NCI-H82 treated with DMSO at 0.1 percent for 48 hours (cell line): ENCODE measurements at regions not wholly inside any gene's neighbourhood (a gene's known extent, or its start where the extent isn't known, plus 50 kb on each side); places are given as distances from the start of the nearest gene placed in this dataset.
A peak's percentile ranks its signal among the peaks of the same experiment; 100 is the strongest.

Experiments used
- DNase-seq: peaks from one replicate; lab custom pipeline; 2025; ENCODE audit not compliant: unreplicated experiment; lab: John Stamatoyannopoulos, UW

DNA sequence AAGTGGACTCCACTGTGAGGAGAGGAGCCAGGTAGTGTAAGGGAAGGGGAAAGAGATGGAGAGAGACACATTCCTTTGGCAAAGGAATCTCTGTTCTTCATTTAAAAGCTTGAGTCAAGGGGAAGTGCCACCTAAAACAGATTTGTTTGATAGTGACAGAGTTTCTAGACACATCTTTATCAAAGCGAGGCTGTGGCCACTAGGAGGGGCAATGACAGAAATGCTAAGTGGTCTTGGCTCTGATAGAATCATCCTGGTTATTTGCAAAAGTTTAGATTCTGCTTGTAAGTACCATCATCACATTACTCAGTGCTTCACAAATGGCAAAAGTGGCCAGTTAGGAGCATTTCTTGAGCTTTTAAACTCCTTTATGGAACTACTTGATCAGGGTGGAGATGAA lies 261.4 kb downstream of the CNTN3 start:
- no peak for DNase-seq

DNA sequence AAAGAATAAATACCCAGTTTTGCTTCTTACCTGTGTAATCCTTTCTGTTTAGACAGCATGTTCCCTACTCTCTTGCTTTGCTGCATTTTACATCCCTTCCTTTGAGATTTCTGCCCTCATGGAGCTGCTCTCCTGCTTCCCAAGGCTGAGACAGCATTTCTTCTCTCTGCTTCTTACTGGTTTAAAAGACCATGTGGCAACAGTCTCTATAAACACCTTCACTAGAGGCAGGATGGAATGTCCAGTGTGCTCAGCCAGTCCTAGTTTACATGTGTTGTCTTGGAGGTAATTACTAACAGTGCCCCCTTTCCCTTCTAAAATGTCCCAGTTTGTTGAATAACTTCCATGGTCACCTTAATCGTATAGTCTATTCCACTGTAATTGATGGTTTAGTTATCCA lies 262.3 kb downstream of the CNTN3 start:
- no peak for DNase-seq

DNA sequence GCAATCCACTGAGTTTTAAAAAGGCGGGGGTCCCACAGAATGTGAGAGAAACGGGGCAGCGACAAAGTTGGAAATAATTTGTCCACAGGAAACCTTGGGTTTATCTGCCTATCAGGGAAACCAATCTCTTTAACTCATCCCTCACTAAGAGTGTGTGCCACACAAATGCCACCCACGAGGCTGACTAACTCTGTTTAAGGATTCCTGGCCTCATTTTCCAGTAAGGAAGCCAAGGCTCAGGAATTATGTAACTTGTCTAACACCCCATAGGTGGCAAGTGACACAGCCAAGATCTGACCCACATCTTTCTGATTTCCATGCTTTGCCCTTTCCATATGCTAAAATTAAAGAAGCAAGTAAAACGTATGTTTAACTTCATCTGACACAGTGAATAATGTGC lies 263.2 kb downstream of the CNTN3 start:
- no peak for DNase-seq

DNA sequence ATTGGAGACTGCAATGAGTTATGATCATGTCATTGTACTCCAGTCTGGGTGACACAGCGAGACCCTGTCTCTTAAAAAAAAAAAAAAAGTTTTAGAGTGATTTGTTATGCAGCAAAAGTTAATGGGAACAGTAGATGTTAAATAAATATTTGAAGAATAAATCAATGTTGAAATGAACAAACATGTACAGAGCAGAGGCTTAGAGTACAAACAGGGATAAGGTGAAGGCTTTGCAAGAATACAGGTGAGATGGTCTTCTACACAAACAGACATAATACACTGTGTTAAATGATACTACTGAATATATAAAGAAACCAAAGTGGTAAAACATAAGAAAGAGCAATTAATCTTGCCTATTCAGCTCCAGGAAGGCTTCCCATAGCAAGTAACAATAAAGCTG lies 265.4 kb downstream of the CNTN3 start:
- no peak for DNase-seq

DNA sequence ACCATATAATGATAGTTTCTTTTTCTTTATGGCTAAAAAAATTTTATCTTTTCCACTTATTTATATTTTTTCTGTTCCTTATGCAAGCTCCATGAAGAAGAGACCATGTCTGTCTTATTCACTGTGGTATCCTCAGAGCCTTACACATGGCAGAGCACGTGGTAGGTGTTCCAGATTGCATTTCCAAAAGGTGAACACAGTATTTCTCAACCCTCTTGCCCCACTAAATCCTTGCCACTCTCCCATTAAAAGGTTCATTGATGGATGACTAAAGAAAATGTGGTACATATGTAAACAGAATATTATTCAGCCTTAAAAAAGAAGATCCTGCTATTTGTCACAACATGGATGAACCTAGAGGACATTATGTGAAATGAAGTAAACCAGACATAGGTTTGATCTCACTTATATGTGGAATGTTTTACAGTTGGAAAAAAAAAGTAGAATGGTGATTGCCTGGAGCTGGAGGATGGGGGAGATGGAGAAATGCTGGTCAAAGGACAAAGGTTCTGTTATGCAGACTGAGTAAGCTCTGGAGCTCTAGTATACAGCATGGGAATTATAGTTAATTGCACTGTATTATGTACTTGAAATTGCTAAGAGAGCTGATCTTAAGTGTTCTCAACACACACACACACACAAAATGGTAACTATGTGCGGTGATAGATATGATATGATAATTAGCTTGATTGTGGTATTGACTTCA lies 266.7 kb downstream of the CNTN3 start:
- DNase-seq: no peak

DNA sequence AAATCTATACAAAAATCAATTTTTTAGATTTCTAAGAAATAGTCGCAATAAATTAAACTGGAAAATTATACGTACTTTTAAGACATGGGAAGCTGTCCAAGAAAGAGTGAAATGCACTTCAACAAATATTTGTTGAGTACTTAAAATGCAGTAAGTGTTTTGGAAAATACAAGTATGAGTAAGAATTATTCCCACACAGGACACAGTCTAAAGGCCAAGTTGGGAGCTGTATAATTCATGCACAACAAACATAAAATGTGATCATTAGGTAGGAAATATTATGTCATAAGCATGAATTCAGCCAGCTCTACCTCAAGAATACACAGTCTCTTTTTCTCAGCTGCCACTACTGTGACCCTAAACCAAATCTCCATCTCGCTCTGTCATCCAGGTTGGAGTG lies 267.6 kb downstream of the CNTN3 start:
- no peak for DNase-seq

DNA sequence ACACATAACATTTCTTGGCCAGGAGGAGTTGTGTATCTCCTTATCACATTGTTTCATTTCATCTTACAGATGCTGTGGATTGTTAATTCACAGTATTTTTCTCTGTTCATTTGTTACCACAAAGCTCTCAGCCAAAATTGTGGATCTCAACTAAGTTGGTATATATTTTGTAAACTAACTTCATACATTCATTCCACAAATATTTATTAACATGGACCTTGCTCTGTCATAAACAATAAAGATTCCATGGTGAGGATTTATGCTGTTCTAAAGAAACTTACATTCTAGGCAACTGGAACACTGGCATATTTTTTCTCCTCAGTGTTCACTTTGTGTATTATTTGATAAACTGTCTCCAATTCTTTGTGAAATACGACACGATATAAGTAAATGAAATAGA lies 268.8 kb downstream of the CNTN3 start:
- no peak for DNase-seq

DNA sequence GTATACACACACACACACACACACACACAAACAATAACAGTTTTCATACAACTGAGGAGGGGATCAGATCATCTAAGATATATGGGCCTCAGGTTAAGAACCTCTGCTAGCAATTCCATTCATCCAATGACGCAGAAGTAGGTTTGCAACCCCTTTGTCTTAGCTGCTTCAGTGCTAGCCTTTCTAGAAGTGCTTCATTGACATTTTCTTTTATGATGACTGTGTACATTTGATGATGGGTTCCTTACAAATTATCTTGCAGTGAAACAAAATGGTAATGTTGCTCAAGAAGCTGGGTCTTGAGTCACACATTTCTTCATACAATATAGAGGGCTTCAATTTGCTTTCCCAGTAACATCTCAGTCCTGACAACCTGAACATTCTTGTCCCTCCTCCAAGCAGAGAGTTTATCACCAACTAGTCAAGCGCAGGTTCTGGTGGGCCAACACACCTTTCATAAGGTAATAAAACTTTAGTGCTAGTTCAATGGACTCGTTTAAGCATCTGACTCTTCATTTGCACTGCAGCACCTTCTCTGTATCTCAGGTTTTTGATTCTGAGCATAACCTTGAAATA lies 269.5 kb downstream of the CNTN3 start:
- no peak for DNase-seq

DNA sequence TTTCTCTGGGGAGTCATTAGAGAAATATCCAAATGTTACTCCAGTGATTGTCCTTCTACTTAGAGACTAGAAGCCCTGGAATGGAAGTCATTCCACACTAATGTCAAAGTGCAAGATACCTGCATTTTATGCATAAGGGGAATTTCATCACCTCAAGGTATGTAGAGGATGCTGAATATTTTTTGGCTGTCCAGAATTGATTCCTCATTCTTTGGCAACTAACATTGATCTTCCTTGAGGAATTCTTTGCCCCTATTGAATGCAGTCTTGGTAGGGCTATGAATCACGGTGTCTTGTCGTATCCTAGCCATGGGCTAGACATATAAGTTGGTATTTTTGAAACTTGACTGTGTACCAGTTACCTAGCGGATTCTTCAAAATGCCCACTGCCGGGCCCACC lies 271.1 kb downstream of the CNTN3 start:
- DNase-seq: no peak

- no peak for DNase-seq
Observed at GRCh38 chr3:74338998-74339397, 275.5 kb downstream of the CNTN3 start.

DNA sequence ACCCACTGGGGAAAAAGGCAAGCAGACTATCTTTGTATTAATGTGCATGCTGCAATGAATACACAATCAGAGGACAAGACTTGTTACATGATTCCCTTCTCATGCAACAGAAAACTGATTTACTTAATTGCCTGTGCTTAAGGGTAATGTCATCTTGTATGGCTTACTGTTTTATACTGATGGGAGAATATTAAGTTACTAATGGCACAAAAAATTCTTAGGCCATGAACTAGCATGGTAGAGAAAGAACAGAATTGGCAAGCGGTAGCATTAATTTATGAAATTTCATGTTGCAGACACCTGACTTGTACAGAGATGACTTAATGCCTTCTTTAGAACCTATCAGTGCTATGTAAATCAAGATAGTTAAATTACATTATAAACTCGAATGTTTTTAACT lies 282.3 kb downstream of the CNTN3 start:
- DNase-seq: no peak

GRCh38 chr3:74331711-74332110 lies 282.7 kb downstream of the CNTN3 start:
- no peak for DNase-seq

DNA sequence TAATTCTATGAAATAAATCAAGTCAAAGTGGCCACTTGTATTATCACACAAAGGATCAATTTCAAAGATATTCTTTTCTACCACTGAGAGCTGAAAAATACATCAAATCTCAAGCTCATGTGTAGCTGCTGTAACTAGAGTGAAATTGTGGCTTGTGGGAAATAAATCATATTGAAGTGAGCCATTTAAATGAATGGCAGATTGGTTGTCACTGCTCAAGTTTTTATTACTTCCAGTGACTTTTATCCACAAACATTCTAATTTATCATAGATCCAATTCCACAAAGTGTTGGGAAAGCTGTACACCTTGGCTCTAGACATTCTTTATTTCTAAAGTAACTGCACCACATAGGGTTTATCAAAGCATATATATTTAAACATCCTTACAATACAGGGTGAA lies 285.4 kb downstream of the CNTN3 start:
- no peak for DNase-seq

- DNase-seq: no peak
Observed at GRCh38 chr3:74328435-74328834, 286.0 kb downstream of the CNTN3 start.

DNA sequence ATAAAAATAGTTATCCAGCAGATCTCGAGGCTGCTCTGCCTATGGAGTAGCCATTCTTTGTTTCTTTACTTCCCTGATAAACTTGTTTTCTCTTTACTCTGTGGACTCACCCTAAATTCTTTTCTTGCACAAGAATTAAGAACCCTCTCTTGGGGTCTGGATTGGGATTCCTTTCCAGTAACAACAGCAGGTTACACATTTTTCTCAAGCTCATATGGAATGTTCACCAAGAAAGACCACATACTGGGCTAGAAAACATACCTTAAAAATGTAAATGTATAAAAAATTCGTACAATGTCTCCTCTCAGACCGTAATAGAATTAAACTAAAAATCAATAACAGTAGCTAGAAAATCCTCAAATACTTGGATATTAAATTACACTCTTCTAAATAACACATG lies 299.2 kb downstream of the CNTN3 start:
- DNase-seq: no peak

- no peak for DNase-seq
Observed at GRCh38 chr3:74314696-74315095, 299.8 kb downstream of the CNTN3 start.

DNA sequence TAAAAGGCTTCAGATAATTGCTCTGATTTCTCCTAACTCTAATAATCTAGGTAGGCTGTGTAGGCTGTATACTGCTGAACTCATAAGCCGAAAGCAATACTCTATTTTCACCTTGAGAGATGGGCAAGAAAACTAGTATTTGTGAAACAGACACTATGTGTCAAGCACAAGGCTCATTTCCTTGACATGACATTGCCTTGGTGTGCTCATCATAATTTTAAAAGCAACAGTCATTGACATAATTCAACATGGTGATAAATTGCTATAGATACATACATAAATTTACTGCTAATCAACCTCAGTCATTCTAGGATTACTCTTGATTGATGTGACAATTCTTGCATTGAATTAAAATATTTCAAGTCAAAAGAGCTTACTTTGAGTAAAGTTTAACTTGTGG lies 304.7 kb downstream of the CNTN3 start:
- no peak for DNase-seq

DNA sequence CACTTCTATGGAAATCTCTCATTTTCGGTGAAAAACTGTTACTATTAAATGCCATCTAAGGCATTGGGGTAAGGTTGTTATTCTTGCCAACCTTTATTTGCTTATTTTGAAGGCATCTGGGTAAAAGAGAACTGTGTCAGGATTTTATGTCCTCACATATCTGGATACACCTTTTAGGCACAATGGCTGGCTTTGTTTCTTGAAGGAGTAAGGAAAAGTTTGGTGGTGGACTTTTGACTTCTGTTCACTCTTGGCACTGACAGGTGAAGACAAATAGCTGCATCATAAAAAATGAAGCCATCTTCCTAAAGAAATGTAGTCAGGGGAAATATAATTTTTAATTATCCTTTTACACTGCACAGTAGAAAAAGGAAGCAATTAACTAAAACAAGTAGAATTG lies 310.0 kb downstream of the CNTN3 start:
- no peak for DNase-seq

DNA sequence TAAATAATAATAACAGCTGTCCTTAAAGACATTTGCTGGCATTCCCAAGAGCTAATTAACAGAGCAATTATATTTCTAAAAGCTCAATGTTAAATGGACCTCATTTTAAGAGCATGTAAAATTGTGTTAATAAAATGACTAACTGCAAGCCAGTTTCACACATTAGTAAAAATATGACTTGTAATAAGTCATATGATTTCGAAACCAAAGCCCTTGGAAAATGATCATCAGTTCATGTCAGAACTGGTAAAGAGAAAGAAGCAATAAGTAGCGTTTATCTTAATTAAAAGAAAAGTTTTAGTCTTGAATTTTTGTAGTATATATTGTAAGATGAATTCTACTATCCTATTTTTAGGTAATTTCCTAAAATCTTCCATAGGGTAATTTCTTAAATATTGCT lies 310.7 kb downstream of the CNTN3 start:
- no peak for DNase-seq

DNA sequence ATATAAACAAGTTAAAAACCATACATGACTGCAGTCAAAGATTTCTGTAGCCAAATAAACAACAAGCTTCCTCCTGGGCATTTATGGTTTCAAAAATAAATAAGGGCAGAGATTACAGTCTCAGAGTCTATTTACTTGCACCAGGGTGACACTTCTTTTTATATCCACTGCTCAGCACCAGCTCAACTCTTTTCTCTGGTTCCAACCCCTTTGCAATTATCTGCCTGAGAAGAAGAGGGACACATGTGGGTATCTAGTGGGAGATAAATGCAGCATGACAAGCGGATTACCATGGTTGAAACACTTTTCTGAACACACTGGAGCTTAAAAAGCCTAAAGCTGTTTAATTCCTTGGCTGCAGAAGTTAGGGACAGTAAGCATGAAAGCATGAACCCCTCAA lies 311.5 kb downstream of the CNTN3 start:
- DNase-seq: peak; percentile 73

GRCh38 chr3:74302281-74302680 lies 312.2 kb downstream of the CNTN3 start:
- no peak for DNase-seq

DNA sequence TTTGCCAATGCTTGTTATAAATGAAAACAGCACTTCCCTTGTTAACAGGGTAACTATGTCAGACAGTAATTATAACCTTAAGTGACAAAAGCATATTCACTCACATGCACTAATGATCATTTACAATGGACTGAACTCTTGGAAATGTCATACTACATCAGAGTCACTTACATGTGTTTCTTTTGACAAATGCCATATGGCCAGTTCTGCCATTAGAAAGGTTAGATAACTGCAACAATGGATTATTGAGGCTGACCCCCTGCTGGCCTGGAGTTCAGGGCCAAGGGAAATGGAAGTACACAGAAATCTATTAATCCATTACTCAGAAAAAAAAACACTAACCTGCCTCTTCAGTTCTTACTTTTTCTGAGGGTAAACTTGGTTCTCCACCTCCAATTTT lies 313.4 kb downstream of the CNTN3 start:
- DNase-seq: no peak

- DNase-seq: no peak
Observed at GRCh38 chr3:74295479-74295878, 319.0 kb downstream of the CNTN3 start.
